ENCODE measurements at regions not wholly inside any gene's neighbourhood (a gene's known extent, or its start where the extent isn't known, plus 50 kb on each side); places are given as distances from the start of the nearest gene placed in this dataset.

- TF ChIP-seq, protein P1, sequence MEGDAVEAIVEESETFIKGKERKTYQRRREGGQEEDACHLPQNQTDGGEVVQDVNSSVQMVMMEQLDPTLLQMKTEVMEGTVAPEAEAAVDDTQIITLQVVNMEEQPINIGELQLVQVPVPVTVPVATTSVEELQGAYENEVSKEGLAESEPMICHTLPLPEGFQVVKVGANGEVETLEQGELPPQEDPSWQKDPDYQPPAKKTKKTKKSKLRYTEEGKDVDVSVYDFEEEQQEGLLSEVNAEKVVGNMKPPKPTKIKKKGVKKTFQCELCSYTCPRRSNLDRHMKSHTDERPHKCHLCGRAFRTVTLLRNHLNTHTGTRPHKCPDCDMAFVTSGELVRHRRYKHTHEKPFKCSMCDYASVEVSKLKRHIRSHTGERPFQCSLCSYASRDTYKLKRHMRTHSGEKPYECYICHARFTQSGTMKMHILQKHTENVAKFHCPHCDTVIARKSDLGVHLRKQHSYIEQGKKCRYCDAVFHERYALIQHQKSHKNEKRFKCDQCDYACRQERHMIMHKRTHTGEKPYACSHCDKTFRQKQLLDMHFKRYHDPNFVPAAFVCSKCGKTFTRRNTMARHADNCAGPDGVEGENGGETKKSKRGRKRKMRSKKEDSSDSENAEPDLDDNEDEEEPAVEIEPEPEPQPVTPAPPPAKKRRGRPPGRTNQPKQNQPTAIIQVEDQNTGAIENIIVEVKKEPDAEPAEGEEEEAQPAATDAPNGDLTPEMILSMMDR (IDR thresholded peaks at IDR 0.05; ENCODE audit: low read depth, low read length, missing control alignments) = no peak
- H3K4me3 ChIP-seq (ENCODE audit: low read depth, low read length) = no peak overlapping the region
- no peak for DNase-seq (ENCODE audit: low read depth)
Observed at GRCh38 chr2:240374085-240374907, 61.2 kb upstream of the GPC1 start.

DNA sequence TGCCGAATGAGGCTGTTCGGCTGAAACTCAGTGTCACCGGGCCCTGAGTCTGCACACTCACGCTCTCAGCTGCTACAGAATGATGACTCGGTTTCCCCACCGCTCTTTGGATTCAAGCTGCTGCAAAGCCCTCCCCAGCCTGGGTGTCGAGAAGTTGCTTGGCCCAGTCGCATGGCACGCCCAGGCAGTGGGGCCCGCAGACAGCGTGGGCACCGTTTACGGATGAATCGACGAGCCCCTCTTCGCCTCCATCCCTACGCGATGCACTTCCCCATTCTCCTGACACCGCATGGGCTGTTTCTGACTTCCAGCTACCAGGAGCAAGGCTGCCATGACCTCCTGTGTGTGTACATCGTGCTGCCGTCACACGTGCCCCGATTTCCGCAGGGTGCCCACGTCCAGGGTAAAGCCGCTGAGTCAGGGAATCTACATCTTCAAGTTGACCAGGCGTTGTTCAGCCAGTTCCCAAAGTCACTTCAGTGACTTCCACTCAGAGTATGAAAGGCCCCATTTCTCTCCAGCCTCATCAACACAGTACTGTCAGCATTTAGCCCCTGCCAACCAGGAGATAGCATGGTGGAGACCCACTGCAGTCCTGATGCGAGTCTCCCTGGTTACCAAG, 60.3 kb upstream of the GPC1 start:
- no peak overlapping the region for H3K4me3 ChIP-seq (ENCODE audit: low read depth, low read length)
- TF ChIP-seq, protein P1 (IDR thresholded peaks at IDR 0.05; ENCODE audit: low read depth, low read length, missing control alignments) = no peak
- no peak for DNase-seq (ENCODE audit: low read depth)

- no peak for DNase-seq (ENCODE audit: low read depth)
- H3K4me3 ChIP-seq (ENCODE audit: low read depth, low read length) = no peak overlapping the region
- TF ChIP-seq, protein P1 (IDR thresholded peaks at IDR 0.05; ENCODE audit: low read depth, low read length, missing control alignments) = no peak
Observed at GRCh38 chr2:240376739-240377138, 58.7 kb upstream of the GPC1 start.

- no peak for DNase-seq (ENCODE audit: low read depth)
- TF ChIP-seq, protein P1 (IDR thresholded peaks at IDR 0.05; ENCODE audit: low read depth, low read length, missing control alignments) = no peak
- H3K4me3 ChIP-seq (ENCODE audit: low read depth, low read length) = no peak overlapping the region
Observed at GRCh38 chr2:240377366-240377765, 58.1 kb upstream of the GPC1 start.

DNA sequence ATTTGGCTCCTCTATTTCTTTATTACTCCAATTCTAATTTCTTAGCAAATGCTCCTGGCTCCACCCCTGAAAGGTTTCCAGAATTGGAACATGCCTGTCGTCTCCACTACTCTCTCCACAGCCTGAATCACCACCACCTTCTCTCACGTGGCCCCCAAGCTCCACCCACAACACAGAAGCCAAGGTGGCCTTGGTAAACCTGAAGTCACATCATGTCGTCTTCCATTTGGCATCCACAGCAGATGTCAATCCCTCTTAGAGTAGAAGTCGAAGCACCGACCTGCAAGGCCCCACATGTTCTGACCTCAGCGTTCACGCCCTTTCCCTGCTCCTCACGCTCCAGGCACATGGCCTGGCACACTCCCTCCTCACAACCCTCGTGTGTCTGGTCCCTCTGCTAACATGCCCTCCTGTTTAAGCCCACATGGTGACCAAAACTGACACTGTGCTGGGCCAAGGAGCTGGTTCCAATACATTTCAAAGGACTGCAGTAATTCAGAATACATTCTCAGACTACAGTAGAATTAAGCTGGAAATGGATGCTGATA, 56.3 kb upstream of the GPC1 start:
- DNase-seq (ENCODE audit: low read depth) = no peak
- H3K4me3 ChIP-seq (ENCODE audit: low read depth, low read length) = no peak overlapping the region

GRCh38 chr2:240383099-240383758, 52.2 kb upstream of the GPC1 start:
- H3K4me3 ChIP-seq (ENCODE audit: low read depth, low read length) = no peak overlapping the region
- no peak for DNase-seq (ENCODE audit: low read depth)
- TF ChIP-seq, protein P1 (IDR thresholded peaks at IDR 0.05; ENCODE audit: low read depth, low read length, missing control alignments) = no peak

More for the DNA sequence above, 56.3 kb upstream of the GPC1 start:
- TF ChIP-seq, protein P1 (IDR thresholded peaks at IDR 0.05; ENCODE audit: low read depth, low read length, missing control alignments) = no peak
